SIG-M5 treated with dmso at 0.1 percent for 504 hours (cell line): ENCODE measurements at regions not wholly inside any gene's neighbourhood (a gene's known extent, or its start where the extent isn't known, plus 50 kb on each side); places are given as distances from the start of the nearest gene placed in this dataset.

Experiments
- DNase-seq: peaks from one replicate; lab custom pipeline; 2025; ENCODE audit not compliant: unreplicated experiment; lab: John Stamatoyannopoulos, UW

DNA sequence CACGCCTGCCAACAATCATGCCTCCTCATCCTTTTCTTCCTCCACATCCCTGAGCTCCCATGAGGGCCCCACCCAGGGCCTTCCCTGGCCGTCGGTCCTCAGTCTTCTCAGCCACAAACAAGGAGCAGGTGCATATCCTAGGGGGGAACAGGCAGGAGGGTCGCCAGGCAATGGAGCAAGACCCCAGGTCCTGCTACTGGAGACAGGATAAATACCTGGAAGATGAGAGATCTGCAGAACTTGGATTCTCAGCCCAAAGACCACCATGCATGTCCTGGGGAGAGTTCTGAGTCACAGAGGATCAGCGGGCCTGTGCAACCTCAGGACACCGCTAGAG, 344.7 kb upstream of the TSHZ3 start:
- DNase-seq: no peak

DNA sequence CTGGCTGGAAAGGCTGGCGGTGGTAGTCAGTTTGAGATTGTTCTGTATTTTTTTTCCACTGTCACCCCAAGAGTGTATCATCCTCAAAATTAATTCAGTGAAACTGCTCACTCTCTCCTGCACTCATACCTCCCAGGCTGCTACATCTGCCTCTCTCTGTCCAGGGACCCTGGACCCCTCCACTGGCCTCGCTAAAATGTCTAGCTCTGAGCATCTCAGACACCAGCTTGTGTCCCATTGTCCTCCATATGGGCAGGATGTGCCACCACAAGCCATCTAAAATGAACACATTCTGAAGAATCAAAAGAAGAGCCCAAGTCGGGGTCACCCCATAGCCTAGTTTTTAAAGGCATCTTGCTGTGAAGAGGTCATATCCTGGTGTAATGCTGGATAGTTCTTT, 345.5 kb upstream of the TSHZ3 start:
- no peak for DNase-seq

DNA sequence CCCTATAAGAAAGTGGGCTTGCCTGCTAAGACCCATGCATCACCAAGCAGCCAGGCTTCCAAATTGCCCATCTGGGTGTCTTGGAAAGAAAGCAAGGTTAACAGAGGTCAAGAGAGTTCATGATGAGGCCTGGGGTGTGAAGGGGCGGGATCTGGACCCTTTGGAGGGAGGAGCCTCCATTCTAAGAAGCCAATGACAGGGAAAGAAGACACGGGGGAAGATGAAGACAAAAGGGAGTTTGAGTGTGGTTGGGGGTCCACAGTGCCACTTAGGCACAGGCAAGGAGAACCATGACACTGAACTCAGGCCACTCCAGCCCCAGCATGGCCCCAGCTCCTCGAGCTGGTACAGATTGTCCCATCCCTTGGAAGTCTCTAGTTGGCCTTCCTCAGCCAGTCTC, 350.2 kb upstream of the TSHZ3 start:
- no peak for DNase-seq

DNA sequence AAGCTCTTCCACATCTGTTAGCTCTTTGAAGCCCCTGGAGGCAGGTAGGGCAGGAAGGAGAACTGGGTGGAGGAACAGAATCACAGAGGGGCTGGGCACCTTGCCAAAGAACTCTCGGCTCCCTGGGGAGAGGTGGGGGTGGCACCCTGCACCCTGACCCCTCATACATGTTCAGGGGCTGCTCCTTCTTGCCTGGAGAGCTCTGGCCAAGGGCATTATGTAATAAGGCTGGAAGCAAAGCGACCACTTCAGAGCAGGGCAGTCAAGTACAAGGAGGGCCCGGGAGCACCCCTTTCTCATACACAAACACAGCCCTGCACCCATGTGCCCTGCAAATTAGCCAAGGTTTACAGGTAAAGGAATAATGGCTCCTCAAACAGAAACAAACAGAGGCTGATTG, 351.9 kb upstream of the TSHZ3 start:
- no peak for DNase-seq

DNA sequence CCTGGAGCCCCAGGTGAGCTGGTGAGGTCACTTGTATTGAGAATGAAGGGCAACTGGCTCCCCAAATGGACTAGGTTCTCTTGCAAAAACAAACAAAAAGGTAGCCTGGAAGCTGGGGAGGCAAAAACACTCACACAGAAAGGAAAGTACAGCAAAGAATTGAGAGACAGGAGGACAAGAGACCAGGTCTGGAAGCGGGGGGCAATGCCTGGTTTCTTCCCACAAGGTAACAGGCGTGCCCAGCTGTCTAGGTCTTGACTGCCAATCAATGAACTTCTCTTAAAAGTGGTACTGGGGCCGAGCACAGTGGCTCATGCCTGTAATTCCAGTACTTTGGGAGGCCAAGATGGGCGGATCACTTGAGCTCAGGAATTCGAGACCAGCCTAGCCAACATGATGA, 356.4 kb upstream of the TSHZ3 start:
- DNase-seq: no peak

DNA sequence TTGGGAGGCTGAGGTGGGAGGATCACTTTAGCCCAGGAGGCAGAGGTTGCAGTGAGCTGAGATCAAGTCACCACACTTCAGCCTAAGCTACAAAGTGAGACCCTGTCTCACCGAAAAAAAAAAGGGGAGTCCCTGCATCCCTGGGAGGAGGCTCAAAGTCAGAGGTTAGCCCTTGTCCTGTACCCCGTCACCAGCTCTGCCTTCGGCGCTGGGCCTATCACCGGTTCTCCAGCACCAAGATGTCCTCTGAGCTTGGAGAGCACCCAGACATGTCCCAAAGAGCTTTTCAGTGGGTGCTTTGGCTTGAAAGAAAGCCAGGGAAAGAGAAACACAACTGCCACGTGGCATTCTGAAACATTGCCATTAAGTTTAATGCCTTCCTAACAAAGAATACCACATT, 356.9 kb upstream of the TSHZ3 start:
- DNase-seq: no peak

DNA sequence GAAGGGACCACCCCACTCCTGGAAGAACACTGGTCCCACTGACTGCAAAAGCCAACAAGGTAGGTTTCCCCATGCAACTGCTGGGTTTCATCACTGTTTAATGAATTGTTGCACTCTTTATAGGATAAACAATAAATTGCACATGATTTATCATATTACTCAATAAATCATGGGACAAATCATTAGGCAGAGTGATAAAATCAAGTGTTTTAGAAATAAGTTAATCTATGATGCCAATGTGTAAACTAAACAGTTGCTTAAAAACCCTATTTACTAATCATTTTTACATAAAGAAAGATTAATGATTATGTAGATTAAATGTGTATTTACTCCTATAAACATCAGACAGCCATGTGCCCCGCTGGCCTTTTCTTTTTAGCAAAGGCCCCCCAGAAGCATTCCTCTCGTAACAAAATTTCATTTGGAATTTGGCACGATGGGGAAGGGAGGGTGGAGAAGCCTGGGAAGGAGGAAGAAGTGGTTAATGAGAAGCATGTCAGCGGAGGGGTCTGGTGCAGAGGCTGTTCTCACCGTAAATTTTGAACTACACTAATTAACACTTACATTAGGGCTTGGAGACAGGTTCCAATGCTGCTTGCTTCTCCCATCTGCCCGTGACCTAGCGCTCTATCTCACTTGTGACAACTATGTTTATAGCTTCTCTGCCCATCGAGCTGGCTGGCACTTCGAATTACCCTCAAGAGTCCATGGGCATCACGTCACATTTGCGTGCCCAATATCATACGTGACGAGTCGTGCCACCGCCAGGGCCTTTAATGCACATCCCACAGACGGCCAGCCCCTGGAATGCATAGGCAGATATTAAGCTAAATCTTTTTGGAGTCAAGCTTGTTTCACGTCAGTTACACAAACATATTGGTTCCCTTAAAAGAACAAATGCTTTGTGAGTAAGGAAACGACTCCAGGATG, 357.7 kb upstream of the TSHZ3 start:
- DNase-seq: no peak

- DNase-seq: no peak
Observed at GRCh38 chr19:31708520-31708919, 359.3 kb upstream of the TSHZ3 start.

DNA sequence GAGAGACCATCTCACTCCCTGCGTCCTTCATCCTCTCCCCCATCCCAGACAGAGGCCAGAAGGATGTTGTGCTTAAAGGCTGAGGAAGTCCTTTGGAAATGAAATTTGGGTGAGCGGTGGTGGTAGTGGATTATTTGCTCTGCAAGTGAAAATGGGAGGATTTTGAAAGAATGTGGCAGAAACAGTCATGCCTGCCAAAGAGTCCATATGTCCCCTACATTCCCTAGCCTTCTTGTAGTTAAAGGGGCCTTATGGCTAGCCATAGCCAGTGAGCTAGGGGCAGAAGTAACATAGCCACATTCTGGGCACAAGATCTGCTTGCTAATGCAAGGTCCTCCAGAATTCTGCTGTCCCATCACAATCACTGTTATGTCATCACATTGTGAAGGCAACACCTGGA, 360.2 kb upstream of the TSHZ3 start:
- no peak for DNase-seq

DNA sequence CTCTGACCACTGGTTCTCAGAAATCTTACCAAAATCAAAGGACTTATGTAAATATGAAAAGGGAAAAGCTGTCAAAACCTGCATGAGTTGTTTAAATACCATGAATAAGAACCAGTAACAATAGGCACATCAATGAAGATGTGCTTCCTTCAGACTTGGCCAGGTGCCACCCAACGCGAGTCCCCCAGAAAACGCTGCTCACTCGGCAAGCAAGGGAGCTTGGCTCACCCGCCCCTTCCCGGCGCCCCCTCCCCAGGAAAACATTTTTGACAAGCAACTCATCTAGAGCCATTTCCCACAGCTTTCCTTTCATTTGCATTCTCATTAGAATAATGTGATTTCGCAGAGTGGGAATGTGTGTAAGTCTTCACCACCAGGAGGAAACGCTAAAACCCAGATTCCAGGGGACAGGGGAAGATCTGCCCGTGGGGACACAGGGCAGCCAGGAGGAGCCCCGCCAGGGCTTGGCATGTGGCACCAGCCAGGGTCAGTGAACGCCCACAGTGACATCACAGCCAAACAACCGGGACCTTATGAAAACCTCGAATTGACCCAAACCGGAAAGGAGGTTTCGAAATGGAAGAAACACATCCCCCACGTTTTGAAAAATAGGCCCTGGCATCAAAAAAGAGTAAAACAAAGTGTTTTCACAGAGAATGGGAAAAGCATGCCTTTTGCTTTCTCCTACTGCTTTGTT, 366.2 kb upstream of the TSHZ3 start:
- no peak for DNase-seq

GRCh38 chr19:31716826-31717225, 367.6 kb upstream of the TSHZ3 start:
- no peak for DNase-seq

DNA sequence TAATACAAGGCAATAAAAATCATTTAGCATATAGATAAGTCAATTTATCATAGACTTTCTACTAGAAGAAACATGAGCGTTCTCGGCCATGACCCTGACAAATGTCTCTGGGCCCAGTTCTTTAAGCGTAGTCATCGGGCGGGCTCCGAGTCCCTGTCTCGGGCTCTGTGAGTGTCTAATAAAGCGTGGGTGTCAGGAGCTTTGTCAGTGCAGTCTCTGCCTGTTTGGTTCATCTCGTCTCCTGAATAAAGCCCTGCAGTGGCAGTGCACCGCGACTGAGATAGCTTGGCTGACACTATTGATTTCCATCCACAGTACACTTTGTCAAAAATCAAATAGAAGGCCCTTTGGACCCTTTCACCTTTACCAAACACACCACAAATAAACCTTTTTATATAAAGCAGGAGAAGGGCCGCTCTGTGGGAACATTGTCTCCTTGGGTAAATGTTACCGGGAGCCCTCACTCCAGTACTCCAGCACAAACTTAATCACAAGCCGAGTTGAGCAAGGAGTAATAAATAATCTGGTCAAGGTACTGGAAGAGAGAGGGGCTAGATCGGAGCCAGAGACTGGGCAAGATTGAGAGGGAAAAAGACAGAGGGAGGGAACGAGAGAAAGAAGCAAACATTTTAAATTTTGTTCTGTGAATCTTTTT, 368.2 kb upstream of the TSHZ3 start:
- no peak for DNase-seq

- DNase-seq: no peak
Observed at GRCh38 chr19:31718032-31718431, 368.8 kb upstream of the TSHZ3 start.

DNA sequence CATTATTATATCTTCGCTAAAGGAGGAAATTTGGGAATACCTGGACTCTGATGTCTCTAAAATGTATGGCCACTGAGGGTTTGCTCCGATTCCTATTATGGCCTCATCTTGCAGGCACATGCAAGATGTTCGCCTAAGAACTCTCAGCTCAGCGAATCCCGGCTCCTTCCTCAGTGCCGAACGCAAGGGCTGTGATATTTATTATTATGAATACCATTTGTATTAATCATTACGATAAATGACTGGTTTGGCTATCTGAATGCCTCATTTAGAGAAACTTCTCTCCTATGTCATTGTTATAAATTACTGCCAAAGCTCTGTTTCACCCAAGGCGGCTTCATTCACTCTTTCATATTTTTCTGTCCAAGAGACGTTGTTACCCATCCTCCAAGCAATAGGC, 369.7 kb upstream of the TSHZ3 start:
- no peak for DNase-seq

GRCh38 chr19:31723101-31723500, 373.9 kb upstream of the TSHZ3 start:
- DNase-seq: no peak

- DNase-seq: no peak
Observed at GRCh38 chr19:31725051-31725450, 375.8 kb upstream of the TSHZ3 start.

DNA sequence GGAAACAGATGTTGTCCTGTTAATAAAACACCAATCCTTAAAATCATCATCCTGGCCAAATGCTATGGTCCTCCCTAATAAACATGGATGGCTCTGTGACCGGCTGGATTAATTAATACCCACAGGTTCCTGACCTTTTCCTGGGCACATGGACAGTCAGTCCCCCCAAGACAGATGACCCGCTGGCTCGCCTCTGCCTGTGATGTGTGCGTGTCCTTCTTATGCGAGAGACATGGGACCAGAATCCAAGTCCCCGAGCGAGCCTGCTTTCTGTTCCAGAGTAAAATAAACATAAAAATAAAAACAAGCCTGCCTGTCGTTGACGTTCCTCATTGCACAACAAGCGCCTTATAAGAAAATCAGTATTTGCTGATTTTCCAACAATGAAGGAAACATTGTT, 378.3 kb upstream of the TSHZ3 start:
- DNase-seq: no peak

GRCh38 chr19:31730270-31730669, 381.0 kb upstream of the TSHZ3 start:
- DNase-seq: no peak

DNA sequence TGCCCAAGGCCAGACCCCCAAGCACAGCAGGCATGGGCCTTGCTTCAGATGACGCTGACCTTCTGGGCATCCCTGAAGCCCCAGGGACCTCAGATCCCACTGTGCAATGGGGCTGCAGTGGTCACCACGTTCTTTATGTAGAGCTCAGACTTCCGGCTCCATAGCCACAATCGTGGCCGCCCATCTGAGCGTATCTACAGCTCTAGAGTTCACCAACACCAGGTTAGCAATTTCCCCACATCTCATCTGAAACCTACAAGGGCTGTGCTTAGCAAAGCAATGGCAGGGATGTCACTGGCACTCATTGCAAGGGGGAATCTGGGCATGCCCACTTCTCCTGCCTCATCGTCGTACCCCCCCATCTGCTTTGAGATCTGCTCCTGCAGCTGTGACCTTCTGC, 384.4 kb upstream of the TSHZ3 start:
- DNase-seq: no peak

DNA sequence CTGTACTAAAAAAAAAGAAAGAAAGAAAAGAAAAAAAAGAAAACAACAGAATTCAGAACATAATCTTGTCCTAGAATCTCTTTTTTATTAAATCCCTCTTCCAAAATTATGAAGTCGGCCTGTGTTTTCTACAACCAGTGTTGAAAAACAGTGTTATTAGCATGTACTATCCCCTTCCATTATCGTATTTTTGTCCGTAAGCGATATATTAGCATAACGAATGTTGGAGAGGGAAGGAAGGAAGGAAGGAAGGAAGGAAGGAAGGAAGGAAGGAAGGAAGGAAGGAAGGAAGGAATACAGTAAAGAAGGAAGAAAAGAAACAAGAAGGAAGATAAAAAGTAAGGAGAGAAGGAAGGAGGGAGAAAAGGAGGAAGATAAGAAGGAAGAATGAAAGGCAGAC, 393.0 kb upstream of the TSHZ3 start:
- no peak for DNase-seq

GRCh38 chr19:31745731-31746130, 396.5 kb upstream of the TSHZ3 start:
- DNase-seq: no peak

GRCh38 chr19:31749231-31749630, 400.0 kb upstream of the TSHZ3 start:
- DNase-seq: no peak
